Activated T-helper 9 cell treated with anti-CD3 and anti-CD28 coated beads, Interleukin-2, amount 50 U/mL, for 16 hours (primary cell): ENCODE measurements at regions not wholly inside any gene's neighbourhood (a gene's known extent, or its start where the extent isn't known, plus 50 kb on each side); places are given as distances from the start of the nearest gene placed in this dataset.

Experiments used
- DNase-seq: peaks from one replicate; pipeline ENCODE4 v3.0.0-alpha.2; 2020; ENCODE audit warnings: low read depth

- no peak for DNase-seq
Observed at GRCh38 chr2:235303499-235304291, 190.1 kb upstream of the AGAP1 start.

GRCh38 chr2:235305678-235306077 lies 188.2 kb upstream of the AGAP1 start:
- no peak for DNase-seq

GRCh38 chr2:235311044-235311443 lies 182.8 kb upstream of the AGAP1 start:
- no peak for DNase-seq

- no peak for DNase-seq
Observed at GRCh38 chr2:235312571-235312970, 181.3 kb upstream of the AGAP1 start.

GRCh38 chr2:235314371-235314930 lies 179.4 kb upstream of the AGAP1 start:
- DNase-seq: no peak

- no peak for DNase-seq
Observed at GRCh38 chr2:235319095-235319494, 174.7 kb upstream of the AGAP1 start.

- DNase-seq: no peak
Observed at GRCh38 chr2:235320326-235320725, 173.5 kb upstream of the AGAP1 start.

- no peak for DNase-seq
Observed at GRCh38 chr2:235324324-235324723, 169.5 kb upstream of the AGAP1 start.

- DNase-seq: no peak
Observed at GRCh38 chr2:235325151-235325550, 168.7 kb upstream of the AGAP1 start.

GRCh38 chr2:235328991-235329390 lies 164.9 kb upstream of the AGAP1 start:
- DNase-seq: no peak

- DNase-seq: no peak
Observed at GRCh38 chr2:235330775-235331451, 162.9 kb upstream of the AGAP1 start.

GRCh38 chr2:235332240-235332890 lies 161.5 kb upstream of the AGAP1 start:
- DNase-seq: no peak

- DNase-seq: no peak
Observed at GRCh38 chr2:235333076-235333475, 160.8 kb upstream of the AGAP1 start.

GRCh38 chr2:235334179-235334578 lies 159.7 kb upstream of the AGAP1 start:
- no peak for DNase-seq

- no peak for DNase-seq
Observed at GRCh38 chr2:235343156-235343774, 150.6 kb upstream of the AGAP1 start.

- DNase-seq: no peak
Observed at GRCh38 chr2:235343869-235344268, 150.0 kb upstream of the AGAP1 start.

GRCh38 chr2:235345745-235346144 lies 148.1 kb upstream of the AGAP1 start:
- DNase-seq: no peak

- DNase-seq: no peak
Observed at GRCh38 chr2:235347691-235348090, 146.2 kb upstream of the AGAP1 start.

- no peak for DNase-seq
Observed at GRCh38 chr2:235348329-235348728, 145.5 kb upstream of the AGAP1 start.

GRCh38 chr2:235350234-235350633 lies 143.6 kb upstream of the AGAP1 start:
- DNase-seq: no peak

GRCh38 chr2:235352541-235352940 lies 141.3 kb upstream of the AGAP1 start:
- DNase-seq: no peak

GRCh38 chr2:235357881-235358280 lies 136.0 kb upstream of the AGAP1 start:
- no peak for DNase-seq
